NCI-H748 treated with DMSO at 0.1 percent for 48 hours (cell line): ENCODE measurements at regions not wholly inside any gene's neighbourhood (a gene's known extent, or its start where the extent isn't known, plus 50 kb on each side); places are given as distances from the start of the nearest gene placed in this dataset.

Source experiments
- DNase-seq: peaks from one replicate; lab custom pipeline; 2025; lab: John Stamatoyannopoulos, UW

DNA sequence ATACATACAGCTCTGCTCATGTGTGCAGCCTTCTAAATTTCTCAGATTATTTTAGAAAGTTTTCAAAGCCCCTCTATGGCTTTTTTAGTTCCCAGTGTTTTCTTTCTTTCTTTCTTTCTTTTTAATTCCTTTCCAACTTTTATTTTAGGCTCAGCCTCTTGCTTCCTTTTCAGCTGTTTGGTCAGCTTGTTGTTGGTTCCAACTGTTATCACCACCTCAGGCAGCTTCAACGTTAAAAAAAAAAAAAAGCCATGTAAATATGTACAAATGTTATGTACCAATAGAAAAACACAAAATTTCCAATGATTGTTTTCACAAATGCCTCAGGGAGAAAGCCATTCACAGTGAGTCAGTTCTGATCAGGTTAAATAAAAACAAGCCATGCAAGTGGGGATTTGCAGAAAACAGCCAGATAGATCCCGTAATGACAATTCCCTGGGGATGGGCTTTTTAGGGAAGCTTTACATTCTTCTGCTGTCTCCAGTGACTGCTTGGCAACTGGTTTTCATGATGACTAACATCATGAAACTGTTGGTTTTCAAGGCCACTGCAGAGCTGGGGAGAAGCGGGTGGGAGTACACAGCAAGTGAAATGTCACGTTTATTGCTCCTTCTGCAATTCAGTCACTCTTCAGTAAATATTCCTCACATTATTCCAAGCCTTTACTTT, 908.4 kb downstream of the EPHA3 start:
- no peak for DNase-seq

DNA sequence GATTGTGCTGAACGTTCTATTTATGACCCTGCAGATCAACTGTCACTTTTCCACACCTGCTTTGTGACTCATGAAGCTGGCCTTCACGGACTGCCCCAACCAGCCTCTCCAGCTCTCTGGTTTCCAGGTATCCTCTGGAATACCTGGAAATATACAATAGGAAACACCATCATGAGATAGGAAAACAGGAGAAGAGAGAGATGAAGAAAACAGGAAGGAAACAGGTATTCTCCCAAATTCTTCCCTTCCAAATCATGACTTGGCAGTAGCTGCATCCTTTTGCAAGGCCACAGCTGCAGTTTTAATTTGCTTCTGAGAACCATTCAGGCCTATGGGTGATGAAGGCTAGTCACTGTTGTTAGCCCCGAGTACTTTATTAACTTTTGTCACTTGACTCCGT, 909.1 kb downstream of the EPHA3 start:
- DNase-seq = no peak

DNA sequence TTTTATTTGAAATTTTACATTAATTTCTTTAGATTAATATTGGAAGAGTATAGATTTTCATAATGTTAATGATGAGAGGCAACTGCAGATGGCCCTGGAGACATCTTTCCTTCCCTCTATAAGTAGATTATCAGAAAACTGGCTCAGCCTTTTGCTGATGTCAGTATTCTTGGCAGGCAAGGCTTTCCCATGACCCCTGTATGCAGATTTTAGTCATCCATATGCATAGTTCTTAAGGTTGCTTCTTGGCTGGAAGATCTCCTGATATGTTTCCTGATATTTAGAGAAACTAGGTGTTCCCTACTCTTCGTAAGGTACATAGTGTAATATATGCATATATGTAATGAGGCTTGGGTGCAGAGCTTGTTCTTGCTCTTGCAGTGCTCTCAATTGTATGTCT, 911.4 kb downstream of the EPHA3 start:
- DNase-seq = no peak

DNA sequence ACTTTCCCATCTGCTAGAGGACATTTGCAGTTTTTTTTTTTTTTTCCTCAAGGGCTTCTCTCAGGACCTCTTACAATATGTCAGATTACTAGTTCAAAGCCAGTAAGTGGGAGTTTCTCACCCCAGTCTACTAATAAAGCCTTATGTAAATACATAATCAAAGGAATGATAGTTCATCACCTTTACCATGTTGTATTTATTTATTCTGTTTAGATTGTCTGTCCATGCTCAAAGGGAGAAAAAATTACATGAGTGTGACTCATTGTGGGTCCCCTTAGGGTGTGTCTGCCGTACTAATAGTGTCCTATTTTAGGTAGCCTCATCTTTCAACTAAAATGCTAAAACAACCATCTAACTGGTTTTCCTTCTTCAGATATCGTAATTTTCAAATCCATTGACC, 917.6 kb downstream of the EPHA3 start:
- DNase-seq = no peak

DNA sequence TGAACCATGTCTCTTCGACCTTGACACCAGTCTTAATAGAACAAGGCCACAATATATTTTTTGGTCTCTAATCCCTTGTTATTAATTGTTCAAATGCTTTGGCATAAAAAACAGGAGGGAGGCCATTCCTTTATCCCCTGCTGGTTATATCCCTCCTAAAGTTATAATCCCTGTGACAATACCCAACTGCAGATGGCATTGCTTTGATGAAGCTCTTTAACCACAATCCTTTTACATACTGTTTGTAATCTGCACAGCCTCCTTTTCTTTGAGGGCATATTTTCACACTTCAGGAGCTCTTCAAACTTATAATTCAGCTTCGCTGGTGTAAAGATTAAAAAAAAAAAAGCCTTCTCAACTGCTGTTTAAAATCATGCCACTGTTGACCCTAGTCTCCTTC, 919.0 kb downstream of the EPHA3 start:
- DNase-seq = no peak

DNA sequence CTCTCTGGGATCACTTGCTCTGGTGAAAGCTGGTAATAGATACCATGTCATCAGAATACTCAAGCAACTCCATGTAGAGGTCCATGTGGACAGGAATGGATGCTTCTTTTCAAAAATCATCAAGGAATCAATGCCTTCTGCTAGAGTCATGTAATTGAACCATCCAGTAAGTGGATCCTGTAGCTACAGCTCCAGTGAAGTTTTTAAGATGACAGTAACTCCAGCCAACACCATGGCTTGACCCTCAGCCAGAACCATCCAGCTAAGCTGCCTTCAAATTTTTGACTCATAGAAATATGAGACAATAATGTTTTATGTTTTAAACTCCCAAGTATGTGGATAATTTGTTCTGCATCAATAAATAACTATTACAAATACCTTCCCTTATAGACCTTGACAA, 923.7 kb downstream of the EPHA3 start:
- no peak for DNase-seq

DNA sequence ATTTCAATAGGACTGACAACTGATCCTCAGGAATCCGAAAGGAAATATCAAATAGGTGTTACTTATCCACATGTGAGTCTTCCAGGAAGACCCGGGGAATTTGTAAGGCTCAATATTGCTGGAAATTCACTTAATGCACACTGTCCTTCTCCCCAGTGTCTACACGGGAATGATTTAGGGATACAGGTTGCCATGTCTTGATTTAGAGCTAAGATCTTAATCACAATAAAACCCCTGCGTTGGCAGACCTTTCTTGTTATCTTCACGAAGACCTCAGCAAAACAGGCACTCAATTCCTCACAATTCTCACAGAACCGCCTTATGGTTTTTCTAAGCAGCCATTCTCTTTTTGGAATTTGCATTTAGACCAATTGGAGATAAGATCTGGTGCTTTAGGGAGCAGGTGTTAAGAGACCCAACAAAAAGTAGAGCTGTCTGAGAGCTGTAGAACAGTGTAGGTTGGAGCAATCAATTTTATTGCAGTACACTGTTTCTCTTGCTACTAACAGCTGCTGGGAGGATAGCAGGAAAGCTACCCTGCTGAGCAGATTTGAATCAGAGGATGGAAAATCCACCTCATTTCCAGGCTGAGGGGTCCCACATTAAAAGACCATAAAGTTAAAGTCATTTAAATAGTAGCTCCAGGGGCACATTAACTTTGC, 925.7 kb downstream of the EPHA3 start:
- DNase-seq = peak; percentile 43

DNA sequence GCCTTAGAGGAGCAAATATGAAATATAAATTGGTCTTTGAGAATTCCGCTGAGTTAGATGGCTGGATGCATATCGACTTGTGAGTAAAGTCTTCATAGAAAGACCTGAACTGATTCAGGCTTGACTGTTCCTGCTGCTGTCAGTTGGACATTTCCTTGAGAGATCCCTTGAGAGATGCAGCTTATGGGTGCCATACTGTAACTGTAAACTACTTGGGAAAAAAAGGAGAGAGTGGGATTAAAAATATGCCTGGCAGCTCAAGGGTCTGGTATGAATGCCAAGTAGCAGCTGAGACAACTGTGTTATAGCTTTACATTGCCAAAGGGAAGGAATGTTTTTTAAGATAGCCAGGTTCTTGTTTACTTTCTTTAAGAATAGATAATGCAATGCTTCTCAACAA, 926.6 kb downstream of the EPHA3 start:
- no peak for DNase-seq

DNA sequence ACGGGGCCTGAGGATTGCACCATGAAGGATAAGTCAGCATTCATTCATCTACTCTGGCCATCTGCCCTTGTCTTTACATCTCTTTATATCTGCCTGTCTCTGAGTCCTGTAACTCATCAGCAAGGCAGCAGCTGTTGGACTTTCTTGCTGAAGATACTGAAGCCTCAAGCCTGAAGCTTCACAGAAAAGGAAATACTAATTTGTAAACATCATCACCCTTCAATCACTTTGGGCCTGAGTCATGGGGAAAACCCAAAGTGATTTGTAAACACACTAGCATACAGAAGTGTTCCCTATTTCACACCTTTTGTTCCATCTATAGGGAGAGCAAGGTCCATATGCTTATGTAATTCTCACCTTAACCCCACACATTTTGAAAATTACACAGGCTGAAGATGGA, 928.2 kb downstream of the EPHA3 start:
- DNase-seq = no peak

DNA sequence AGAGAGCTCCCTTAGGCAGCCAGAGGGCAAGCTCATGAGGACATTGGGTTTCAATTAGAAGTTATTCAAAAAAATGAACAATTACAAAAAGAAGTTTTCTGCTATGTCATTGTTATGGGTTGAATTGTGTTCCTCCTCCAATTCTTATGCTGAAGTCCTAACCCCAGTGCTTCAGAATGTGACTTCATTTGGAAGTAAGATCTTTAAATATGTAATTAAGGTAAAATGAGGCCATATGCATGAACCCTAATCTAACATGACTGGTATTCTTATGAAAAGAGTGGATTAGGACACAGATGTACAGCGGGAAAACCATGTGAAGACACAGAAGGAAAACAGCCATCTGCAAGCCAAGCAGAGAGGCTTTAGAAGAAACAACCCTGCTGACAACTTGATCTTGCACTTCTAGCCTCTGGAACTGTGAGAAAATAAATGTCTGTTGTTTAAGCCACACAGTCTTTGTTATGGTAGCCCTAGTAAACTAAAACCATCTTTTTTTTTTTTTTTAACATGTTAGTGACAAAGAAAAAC, 929.6 kb downstream of the EPHA3 start:
- DNase-seq = no peak

DNA sequence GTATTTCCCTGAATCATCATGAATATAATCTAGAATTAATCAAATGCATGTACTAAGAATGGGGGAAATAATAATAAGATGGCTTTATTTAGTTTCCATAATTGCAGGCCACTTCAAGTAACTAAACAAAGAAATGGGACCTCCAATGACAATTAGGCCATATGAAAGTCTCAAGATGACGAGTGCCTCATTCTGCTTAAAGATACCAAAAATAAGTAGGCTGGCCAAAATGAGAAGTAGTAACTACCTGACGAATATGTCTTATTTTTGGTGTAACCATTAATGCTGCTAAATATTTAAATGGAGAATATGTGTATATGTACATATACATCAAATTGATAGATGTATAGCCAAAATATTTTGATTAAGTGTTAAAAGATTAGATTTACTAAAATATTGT, 932.6 kb downstream of the EPHA3 start:
- no peak for DNase-seq

DNA sequence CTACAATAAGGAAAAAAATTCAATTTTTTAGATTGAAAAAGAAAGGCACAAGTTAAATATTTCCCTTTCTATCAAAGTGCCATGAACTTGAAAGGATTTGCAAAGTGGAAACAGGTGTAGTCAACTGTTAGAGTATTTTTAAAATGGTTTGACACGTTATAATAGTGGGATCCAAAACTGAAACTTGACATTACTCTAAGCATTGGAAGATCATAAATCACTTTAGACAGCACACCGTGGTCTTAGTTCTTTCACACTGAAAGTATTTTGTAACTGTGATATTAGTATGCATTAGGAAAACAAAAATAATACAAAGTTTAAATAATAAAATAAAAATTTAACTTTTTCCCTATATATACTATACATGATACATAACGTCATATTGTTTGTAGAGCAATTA, 933.1 kb downstream of the EPHA3 start:
- DNase-seq = no peak

DNA sequence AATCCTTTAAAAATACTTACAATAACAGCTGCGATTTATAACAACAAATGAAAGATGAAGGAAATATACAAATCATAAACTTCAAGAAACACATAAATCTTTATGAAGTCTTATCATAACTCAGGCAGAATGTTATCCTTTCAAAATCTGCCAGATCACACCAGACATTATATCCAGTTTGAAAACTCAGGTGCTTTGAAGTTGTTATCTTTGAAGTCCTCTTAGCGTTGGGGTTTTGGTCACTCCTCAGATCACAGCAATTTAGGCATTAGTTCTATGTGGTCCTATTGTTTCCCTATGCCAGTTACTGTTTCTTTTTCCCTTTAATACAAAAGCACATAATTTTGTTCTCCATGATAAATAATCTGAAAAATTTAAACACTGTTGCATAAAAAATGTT, 934.6 kb downstream of the EPHA3 start:
- DNase-seq = no peak

DNA sequence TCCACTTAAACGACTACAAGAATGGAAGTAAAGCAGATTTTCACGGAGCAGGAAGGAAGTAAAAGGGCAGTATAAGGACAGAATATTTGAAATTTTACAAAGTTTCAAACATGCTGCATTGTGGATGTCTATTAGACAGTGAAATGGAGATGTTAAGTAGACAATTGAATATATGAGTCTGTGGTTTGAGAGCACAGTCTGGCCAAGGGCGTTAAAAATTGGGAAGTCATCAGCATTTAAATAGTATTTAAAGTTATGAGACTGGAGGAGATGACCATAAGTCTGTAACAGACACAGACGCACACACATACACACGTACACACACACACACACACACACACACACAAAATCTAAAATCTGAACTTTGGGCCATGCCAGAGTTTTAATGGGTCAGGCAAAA, 935.9 kb downstream of the EPHA3 start:
- no peak for DNase-seq

DNA sequence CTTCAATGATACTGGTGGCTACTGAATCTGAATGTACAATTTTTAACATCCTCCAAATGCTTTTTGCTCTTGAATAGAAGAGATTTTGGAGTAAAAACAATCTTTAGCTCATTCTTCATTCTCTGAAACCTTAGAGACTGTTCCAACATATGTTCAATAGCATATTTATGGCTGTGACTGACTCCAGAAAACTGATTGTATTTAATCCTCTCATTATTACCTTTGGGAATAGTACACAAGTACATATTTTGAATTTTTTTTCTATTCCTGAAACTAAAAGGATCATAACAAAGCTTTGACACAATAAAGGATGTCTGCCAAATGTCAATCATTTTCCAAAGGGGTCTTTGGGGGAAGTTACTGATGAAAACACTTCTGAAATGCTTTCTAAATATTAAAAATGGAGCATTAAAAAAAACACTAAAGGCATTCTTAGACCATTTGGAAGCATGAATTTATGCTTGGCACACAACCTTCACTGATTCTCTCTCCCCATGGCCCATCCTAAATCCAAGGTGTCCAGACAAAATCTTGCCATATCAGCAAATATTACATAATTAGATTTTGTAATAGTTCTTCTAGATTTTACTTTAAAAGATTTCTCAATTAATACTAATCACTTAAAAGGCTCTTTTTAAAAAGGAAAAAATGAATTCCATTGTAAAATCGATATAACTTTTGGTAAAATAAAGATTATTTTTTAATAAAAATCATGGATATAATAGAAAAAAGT, 936.8 kb downstream of the EPHA3 start:
- no peak for DNase-seq

DNA sequence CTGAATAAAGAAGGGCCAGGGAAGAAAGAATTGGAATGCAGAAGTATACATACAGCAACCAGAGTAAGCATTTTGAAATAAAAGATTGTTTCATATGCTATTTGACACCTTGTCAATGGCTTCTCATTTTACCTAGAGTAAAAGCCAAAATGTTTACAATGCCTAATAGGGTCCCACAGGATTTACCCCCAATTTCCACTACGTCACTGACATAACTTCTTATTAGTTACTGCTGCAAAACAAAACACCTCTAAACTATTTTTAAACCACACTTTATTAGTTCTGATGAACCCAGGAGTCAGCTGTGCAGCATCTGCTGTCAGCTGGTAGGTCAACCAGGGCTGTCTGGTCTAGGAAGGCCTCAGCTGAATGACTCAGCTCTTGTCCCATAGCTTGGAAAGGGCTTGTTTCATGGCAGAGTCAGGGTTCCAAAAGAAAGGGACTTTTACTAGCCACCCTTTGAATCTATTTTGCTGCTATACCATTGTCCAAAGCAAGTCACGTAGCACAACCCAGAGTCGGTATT, 945.1 kb downstream of the EPHA3 start:
- DNase-seq = no peak

DNA sequence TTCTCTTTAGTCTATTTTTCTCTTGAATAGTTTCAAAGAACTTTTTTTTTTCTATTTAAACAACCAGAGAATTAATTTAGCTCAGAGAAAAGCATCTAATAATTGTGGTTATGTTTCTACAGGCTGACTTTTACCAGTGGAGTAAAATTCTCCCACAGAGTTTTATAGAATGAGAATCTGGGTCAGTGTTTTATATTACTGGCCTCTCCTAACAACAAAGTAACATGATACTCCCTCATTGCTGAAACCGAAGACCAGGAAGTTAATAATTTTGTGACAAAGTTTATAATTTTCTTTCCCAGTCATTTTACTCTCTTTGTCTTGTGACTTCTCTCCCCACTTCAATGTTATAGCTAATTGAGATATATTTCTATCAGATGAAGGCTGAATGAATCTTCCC, 946.9 kb downstream of the EPHA3 start:
- no peak for DNase-seq

DNA sequence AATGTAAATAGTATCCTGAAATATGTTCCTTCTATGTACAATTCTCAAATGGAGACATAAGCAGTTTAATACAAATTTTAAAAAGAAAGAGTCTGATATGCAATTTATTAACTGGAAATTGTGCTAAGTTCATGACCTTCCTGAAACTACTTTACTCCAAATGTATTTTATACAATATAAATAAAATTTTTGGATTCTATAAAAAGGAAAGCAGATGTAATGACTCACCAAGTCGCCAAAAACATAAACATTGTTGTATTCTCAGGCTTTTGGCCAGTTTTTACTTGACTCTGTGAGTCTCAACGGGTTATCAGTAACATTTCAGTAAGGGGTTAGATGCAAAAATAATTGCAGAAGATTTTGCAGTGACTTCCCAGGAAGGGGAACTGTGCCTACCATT, 948.2 kb downstream of the EPHA3 start:
- no peak for DNase-seq

DNA sequence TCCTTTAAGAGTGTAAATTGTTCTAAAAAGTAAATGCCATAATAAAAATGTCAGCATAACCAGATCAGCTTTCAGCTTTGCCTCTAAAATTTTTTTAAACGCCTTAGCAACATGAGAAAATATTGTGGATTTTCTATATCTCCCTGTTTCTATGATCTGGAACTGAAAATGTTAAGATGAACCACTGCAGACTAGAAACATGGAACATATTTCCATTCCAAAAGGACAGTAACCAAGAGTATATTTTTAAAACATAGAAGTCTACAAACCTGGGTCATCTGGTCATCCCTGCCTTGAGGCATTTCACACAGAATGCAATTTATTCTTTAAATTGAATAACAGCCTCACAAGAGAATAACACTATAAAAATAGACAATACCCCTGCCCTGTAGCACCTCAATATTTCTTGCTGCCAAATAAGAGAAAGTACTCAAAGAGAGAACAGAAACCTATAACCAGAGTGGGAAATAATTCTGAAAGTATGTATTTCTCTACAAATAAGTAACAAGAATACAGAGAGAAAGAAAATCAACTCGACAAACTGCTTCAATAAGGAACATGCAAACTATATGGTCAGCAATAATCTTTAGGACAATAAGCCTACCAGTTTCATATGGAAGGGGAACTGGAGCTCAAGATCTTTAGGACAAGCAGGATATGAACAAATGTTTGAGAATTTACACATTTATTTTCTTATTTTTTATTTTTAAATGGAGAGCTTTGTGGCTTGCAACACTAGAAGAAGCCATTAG, 949.0 kb downstream of the EPHA3 start:
- no peak for DNase-seq

DNA sequence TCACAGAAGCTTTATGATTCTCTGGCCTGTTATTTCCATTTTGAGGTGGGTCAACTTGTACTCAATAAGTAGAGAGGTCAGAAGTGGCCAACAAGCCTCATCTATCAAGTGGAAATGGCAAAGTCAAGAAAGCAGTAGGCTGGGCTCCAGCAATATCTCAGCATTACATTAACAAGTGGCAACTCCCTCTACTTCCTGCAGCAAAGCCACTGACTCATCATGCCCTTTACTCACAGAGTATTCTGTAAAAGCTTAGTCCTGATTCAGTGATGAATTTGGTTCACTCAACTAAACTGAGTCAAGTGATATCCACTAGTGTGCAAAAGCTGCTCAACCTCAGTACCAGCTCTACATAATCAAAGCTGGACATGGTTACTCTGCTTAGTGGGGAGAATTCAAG, 954.6 kb downstream of the EPHA3 start:
- DNase-seq = no peak

DNA sequence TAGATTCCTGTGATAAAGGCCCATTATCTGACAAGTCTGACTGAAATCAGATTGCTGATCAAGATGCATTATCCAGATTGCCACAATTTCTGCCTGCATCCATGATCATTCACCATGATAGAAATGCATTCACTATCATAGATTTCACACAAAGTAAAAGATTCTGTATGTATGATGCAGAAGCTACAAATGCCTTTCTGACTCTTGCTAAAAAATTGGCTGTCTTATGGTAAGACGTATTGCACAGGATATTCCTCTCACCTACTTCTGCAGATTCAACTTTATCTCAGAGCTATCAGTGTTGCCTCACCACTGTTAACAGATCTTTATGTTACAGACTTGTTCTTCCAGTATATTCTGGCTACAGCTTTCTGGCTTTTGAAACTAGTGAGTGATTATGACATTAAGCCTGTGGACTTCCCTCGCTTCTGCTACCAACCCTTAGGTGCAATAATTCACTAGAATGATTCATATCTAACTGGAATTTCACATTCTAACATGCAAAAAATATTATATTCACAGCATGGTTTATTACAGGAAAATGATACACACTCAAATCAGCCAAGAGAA, 955.3 kb downstream of the EPHA3 start:
- DNase-seq = no peak

DNA sequence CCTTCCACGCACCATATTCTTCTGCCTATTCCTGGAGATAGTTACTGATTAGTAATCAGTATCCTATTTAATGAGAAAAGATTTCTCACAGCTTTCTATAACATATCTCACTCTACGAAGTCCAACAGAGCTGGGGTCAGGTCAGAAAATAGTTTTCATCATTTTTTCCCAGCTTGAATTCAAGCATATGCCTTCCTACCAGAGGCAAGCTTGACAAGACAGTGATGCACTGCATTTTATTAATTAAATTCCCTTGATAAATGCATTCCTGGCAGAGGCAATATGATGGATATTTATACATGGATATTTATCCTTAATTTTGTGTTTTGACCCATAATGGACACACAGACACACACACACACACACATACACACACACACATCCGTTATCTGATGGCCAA, 961.4 kb downstream of the EPHA3 start:
- DNase-seq = no peak
